A673 (cell line): ENCODE measurements at regions not wholly inside any gene's neighbourhood (a gene's known extent, or its start where the extent isn't known, plus 50 kb on each side); places are given as distances from the start of the nearest gene placed in this dataset.

Source experiments
- BruUV-seq: library from RNA; stranded (reverse); fragments of 400-500 nt; replicated peaks from 2 replicates; lab custom pipeline; 2021; lab: Mats Ljungman, UMichigan
- CTCF ChIA-PET: fragments of 300-600 bp; sonication (Branson Sonifier 250); formaldehyde crosslinking; loops from one replicate; lab custom pipeline; 2022; ENCODE audit warnings: antibody characterized with exemption; lab: Charles Lee
- POLR2A ChIA-PET: fragments of 300-600 bp; sonication (Branson Sonifier 250); formaldehyde crosslinking; loops from one replicate; lab custom pipeline; 2022; ENCODE audit warnings: antibody characterized with exemption; ENCODE audit not compliant: low non-redundant PET; lab: Charles Lee
- DNase-seq: peaks from one replicate; pipeline ENCODE4 v3.0.0-alpha.2; 2015; ENCODE audit warnings: low spot score
- H3K27ac ChIP-seq: fragments of 200-600 bp; sonication (generic); 2 replicates; pipeline ENCODE4 v1.5.1; 2016; ENCODE audit warnings: mixed run types, low read depth, mild to moderate bottlenecking, mixed read lengths, antibody characterized with exemption, low read length; ENCODE audit not compliant: poor library complexity, severe bottlenecking
- H3K27me3 ChIP-seq: fragments of 200-600 bp; sonication (generic); replicated peaks from 2 replicates; pipeline ENCODE4 v1.6.1; 2017; ENCODE audit warnings: mixed run types, low read depth, mild to moderate bottlenecking, mixed read lengths, antibody characterized with exemption, low read length; ENCODE audit not compliant: insufficient read depth, poor library complexity
- H3K36me3 ChIP-seq: fragments of 200-600 bp; sonication (generic); 2 replicates; pipeline ENCODE4 v1.6.1; 2016; ENCODE audit warnings: mixed run types, mild to moderate bottlenecking, mixed read lengths, antibody characterized with exemption, low read length; ENCODE audit not compliant: insufficient read depth, poor library complexity, severe bottlenecking
- H3K4me1 ChIP-seq: fragments of 200-600 bp; sonication (generic); 2 replicates; pipeline ENCODE4 v1.6.1; 2017; ENCODE audit warnings: mixed run types, mild to moderate bottlenecking, mixed read lengths, antibody characterized with exemption, low read length; ENCODE audit not compliant: insufficient read depth, poor library complexity, severe bottlenecking
- H3K4me3 ChIP-seq: fragments of 200-600 bp; sonication (generic); 2 replicates; pipeline ENCODE4 v1.5.1; 2016; ENCODE audit warnings: low read depth, mixed run types, mild to moderate bottlenecking, mixed read lengths, low read length; ENCODE audit not compliant: poor library complexity, severe bottlenecking
- H3K9me3 ChIP-seq: fragments of 200-600 bp; sonication (generic); 2 replicates; pipeline ENCODE4 v1.6.1; 2016; ENCODE audit warnings: mixed run types, low read depth, mild to moderate bottlenecking, mixed read lengths, antibody characterized with exemption, low read length; ENCODE audit not compliant: poor library complexity, severe bottlenecking
- EZH2 ChIP-seq: fragments of 200-600 bp; sonication (generic); IDR thresholded peaks from 2 replicates; pipeline ENCODE4 v1.6.1; 2017; ENCODE audit warnings: borderline replicate concordance, low read depth, mild to moderate bottlenecking, mixed read lengths, antibody characterized with exemption, low read length; ENCODE audit not compliant: poor library complexity, severe bottlenecking
- intact Hi-C: fragments of 100-400 bp; cut with micrococcal nuclease; formaldehyde crosslinking; loops from one replicate; pipeline ENCODE4 v1.10.0; 2022; ENCODE audit not compliant: unreplicated experiment
- TF ChIP-seq, protein P1 (sequence below): fragments of 300-800, 200-600 bp; sonication (generic); conservative IDR thresholded peaks from 2 replicates; pipeline ENCODE4 v1.5.1; 2017; ENCODE audit warnings: low read depth, mild to moderate bottlenecking, antibody characterized with exemption, low read length, moderate library complexity, mixed read lengths

DNA sequence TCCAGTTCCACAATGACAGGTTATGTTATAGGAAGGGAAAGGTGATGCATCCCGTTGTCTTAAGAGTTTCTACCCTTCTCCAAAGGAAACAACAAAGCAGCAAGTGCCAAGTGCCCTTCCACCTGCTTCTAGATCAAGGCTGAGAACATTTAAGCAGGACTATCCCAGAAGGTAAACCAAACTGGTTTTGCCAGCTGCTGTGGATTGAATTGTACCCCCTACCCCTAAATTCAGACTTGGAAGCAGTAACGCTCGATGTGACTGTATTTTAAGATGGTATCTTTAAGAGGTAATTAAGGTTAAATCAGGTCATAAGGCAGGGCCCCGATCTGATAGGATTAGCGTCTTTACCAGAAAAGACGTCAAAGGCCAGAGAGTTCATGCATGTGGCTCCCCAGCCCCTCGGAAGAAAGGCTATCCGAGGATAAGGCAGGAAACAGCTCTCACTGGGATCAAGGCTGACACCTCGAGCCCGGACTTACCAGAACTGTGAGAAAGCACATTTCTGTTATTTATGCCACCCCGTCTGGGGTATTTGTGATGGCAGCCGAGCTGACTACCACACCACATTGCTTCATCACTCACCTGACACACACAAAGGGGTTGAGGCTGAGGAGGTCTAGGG lies 179.1 kb upstream of the RAI14 start:
- no peaks in the 10 kb centered on the region for H3K9me3 ChIP-seq
- POLR2A ChIA-PET, result no interaction called here
- no peak for DNase-seq
- no peak overlapping the region for H3K4me3 ChIP-seq
- intact Hi-C loops, result loop anchor here (10.0 kb wide), 1 partner anchor 708 kb away; no protein-coding TSS in a partner anchor
- TF ChIP-seq EZH2, result no peak
- TF ChIP-seq, protein P1, sequence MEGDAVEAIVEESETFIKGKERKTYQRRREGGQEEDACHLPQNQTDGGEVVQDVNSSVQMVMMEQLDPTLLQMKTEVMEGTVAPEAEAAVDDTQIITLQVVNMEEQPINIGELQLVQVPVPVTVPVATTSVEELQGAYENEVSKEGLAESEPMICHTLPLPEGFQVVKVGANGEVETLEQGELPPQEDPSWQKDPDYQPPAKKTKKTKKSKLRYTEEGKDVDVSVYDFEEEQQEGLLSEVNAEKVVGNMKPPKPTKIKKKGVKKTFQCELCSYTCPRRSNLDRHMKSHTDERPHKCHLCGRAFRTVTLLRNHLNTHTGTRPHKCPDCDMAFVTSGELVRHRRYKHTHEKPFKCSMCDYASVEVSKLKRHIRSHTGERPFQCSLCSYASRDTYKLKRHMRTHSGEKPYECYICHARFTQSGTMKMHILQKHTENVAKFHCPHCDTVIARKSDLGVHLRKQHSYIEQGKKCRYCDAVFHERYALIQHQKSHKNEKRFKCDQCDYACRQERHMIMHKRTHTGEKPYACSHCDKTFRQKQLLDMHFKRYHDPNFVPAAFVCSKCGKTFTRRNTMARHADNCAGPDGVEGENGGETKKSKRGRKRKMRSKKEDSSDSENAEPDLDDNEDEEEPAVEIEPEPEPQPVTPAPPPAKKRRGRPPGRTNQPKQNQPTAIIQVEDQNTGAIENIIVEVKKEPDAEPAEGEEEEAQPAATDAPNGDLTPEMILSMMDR, result no peak
- no TSS peak for BruUV-seq
- no peaks in the 10 kb centered on the region for H3K36me3 ChIP-seq
- CTCF ChIA-PET, result no interaction called here
- H3K27me3 ChIP-seq, result no peaks in the 10 kb centered on the region
- H3K27ac ChIP-seq, result no peak overlapping the region
- no peaks in the 10 kb centered on the region for H3K4me1 ChIP-seq

- Histone ChIP-seq H3K9me3 (no peaks in the 10 kb centered on the region), H3K36me3 (no peaks in the 10 kb centered on the region), H3K27me3 (no peaks in the 10 kb centered on the region), H3K4me3 (no peak overlapping the region), H3K4me1 (peaks cover 3% of the 10 kb centered on the region), H3K27ac (no peak overlapping the region)
- ChIA-PET CTCF (no interaction called here), POLR2A (no interaction called here)
- DNase-seq, result no peak
- TF ChIP-seq, protein P1, result no peak
- TF ChIP-seq EZH2, result no peak
- intact Hi-C loops, result no loop called here
- no TSS peak for BruUV-seq
Observed at GRCh38 chr5:34480810-34481528, 175.2 kb upstream of the RAI14 start.

DNA sequence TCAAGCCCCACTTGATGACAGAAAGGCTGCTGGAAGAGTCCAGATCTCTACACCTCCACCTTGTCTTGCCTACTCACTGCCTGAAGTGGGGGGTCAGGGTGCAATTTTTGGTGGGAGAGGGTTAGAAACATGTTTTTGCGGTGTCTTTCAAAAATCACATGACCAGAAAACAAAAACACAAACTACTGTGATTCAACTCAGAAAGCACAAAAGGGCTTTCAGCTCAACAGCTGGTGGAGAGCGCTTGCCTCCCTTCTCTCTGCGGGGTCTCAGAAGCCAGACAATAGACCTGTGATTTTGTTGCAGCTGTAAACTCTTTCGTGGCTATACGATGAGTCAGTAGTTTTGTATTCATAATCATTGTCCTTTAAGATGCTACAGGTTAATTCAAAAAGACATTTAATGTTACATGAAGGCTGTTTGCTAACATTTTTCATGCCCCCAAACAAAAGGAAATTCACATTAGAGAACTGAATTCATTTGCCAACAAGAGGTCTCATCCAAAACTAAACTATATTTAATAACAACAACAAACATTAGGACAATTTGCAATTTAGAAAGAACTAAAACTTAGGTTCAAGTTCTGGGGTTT lies 172.6 kb upstream of the RAI14 start:
- Histone ChIP-seq H3K9me3 (no peaks in the 10 kb centered on the region), H3K27ac (no peak overlapping the region), H3K27me3 (no peaks in the 10 kb centered on the region), H3K36me3 (no peaks in the 10 kb centered on the region), H3K4me1 (peaks cover 3% of the 10 kb centered on the region), H3K4me3 (no peak overlapping the region)
- CTCF ChIA-PET, result no interaction called here
- no TSS peak for BruUV-seq
- no peak for TF ChIP-seq EZH2
- TF ChIP-seq, protein P1, result no peak
- POLR2A ChIA-PET, result no interaction called here
- intact Hi-C loops, result no loop called here
- peak; percentile 60 for DNase-seq
